ENCODE measurements at regions not wholly inside any gene's neighbourhood (a gene's known extent, or its start where the extent isn't known, plus 50 kb on each side); places are given as distances from the start of the nearest gene placed in this dataset.

DNA sequence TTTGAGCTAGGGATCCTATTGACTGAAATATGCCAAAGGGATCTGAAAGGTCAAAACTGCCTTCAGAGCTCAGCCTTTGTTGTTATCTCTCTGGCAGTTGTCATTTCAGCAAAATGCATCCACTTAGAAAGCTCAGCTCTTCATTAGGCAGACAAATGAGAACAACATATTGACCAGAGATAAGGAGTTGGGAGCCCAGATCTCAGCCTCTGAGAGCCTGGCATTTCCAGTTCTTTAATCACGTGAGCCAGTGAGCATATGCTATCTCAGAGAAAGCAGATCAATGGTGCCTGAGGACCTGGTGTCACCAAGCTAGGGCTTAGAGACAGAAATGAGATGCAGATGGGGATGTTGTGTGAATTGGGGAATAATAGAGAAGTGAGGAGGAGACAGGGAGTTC is 101.1 kb downstream of the DAD1 start:
- no peak for DNase-seq (ENCODE audit: low read depth)
- H3K4me3 ChIP-seq (ENCODE audit: low read depth, low read length), result no peak overlapping the region
- TF ChIP-seq, protein P1, sequence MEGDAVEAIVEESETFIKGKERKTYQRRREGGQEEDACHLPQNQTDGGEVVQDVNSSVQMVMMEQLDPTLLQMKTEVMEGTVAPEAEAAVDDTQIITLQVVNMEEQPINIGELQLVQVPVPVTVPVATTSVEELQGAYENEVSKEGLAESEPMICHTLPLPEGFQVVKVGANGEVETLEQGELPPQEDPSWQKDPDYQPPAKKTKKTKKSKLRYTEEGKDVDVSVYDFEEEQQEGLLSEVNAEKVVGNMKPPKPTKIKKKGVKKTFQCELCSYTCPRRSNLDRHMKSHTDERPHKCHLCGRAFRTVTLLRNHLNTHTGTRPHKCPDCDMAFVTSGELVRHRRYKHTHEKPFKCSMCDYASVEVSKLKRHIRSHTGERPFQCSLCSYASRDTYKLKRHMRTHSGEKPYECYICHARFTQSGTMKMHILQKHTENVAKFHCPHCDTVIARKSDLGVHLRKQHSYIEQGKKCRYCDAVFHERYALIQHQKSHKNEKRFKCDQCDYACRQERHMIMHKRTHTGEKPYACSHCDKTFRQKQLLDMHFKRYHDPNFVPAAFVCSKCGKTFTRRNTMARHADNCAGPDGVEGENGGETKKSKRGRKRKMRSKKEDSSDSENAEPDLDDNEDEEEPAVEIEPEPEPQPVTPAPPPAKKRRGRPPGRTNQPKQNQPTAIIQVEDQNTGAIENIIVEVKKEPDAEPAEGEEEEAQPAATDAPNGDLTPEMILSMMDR (IDR thresholded peaks at IDR 0.05; ENCODE audit: low read depth, low read length, missing control alignments), result no peak

DNA sequence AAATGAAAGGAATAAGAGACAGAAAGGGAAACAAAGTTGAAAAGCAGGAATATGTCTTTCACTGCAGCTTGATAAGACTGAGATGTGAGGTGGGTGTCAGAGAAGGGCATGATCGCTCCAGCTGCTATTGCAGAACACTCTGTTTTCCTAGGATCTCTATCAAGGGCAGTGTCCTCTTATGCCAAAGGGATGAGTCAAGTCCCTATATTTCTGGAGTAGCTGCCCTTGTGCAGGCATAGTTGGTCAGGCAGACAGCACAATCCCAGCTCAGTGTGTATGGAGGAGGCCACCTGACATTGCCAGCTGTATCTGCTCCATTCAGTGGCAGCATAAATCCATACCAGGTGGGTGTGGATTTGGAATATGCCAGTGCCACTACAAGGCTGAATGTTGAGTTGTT is 101.6 kb downstream of the DAD1 start:
- H3K4me3 ChIP-seq (ENCODE audit: low read depth, low read length), result no peak overlapping the region
- TF ChIP-seq, protein P1 (IDR thresholded peaks at IDR 0.05; ENCODE audit: low read depth, low read length, missing control alignments), result no peak
- DNase-seq (ENCODE audit: low read depth), result no peak

DNA sequence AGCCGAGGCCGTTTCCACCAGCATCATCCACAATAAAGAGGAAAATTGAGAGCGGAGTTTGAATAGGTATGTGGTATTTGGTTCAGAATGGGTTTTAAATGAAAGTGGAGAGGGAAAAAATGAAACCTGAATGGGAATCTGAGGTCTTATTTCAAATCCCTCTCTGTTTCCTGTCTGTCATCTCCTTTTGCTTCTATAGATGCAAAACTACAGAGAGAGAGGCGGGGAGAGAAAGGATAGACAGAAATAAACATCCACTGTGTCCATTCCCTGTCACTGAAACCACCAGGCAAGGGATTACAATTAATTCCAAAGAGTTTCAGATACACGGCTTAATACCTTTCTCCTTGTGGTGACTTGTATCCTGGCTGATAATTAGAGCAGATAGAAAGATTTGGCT is 102.3 kb downstream of the DAD1 start:
- no peak overlapping the region for H3K4me3 ChIP-seq (ENCODE audit: low read depth, low read length)
- no peak for DNase-seq (ENCODE audit: low read depth)
- TF ChIP-seq, protein P1 (IDR thresholded peaks at IDR 0.05; ENCODE audit: low read depth, low read length, missing control alignments), result no peak

DNA sequence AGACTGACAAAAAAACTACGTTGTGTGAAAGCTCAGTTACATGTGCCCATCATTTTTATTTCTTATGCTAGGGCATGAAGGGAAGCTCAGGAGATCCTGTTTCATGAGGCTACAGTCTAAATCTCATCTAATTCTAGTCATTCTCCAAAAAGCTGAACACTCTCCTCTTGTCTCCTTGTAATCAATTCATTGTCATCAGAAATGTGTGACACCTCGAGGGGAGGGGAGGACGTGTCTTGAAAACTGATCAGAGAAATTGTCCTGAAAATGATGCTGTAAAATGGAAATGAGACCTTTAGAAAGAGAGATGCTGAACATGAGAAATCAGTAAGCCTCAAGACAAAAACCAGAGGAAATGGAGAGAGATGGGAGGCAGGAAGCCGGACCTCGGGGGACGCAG is 103.4 kb downstream of the DAD1 start:
- DNase-seq (ENCODE audit: low read depth), result no peak
- no peak overlapping the region for H3K4me3 ChIP-seq (ENCODE audit: low read depth, low read length)
- TF ChIP-seq, protein P1 (IDR thresholded peaks at IDR 0.05; ENCODE audit: low read depth, low read length, missing control alignments), result no peak

DNA sequence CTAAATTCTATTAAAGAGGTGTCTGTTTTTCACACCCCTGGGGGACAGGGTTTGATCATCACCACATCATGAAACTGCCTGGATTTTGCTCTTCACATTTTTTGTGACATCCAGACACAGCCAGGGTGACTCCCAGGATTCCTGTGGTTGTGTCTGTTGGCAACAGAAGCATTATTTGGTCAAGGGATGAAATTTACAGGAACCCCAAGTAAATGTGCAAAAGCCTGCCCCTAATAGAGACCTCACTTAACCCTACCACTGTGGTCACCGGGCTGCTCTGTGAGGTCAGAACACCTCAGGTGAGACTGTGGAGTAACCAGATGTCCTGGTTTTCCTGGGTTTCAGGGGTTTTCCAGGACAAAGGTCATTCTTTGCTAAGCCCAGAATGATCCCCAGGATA is 103.8 kb downstream of the DAD1 start:
- TF ChIP-seq, protein P1 (IDR thresholded peaks at IDR 0.05; ENCODE audit: low read depth, low read length, missing control alignments), result no peak
- H3K4me3 ChIP-seq (ENCODE audit: low read depth, low read length), result no peak overlapping the region
- no peak for DNase-seq (ENCODE audit: low read depth)

DNA sequence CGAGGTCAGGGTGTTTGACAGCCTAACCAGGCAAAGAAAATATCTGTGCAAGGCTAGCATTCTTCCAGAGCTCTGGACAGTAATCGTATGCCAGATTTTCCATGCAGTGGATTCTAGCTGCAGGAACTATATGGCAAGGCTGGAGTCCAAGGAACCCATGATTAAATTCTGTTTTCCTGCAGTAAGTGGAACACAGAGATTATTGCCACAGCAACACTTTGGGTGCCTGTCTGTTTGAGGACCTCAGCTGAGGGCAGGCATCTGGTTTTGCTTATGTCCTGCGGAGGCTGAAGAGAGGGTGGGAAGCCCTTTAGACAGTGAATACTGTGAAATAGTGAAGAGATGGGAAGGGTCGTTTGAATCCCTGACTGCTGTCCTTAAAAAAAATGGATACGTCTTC is 104.4 kb downstream of the DAD1 start:
- TF ChIP-seq, protein P1 (IDR thresholded peaks at IDR 0.05; ENCODE audit: low read depth, low read length, missing control alignments), result no peak
- DNase-seq (ENCODE audit: low read depth), result no peak
- H3K4me3 ChIP-seq (ENCODE audit: low read depth, low read length), result peak overlapping the region; percentile 50

DNA sequence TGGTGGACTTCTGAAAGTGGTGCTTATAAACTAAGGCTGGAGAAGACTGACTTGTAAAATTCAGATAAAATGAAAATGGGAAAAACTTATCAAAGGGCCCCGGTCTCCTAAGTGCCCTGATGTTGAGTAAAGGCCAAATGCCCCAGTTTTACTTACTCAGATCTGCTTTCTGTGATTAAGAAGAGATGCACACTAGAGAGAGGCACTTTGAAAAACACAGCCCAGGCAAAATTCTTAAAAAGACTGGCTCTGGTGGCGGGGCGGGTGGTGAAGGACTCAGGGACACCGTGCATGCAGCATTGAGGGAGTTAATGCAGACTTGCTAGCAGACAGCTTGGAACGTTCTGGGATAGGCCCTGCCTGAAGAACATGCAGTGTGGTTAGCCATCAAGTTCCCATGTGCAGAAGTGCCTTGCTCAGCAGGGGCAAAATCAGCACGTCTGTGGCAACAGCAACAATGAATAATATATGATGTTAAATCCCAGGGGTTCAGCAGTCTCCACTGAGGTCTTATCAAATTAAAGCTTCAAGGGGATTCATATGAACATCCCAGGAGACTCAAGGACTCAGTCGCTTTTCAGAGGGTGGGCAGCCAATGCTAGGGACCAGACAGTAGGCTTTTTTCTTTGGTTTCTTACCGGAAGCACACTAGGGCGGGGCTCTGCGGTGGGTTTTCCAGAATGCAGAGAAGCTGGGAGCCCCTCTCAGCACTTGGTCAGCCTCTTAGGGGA is 105.0 kb downstream of the DAD1 start:
- TF ChIP-seq, protein P1 (IDR thresholded peaks at IDR 0.05; ENCODE audit: low read depth, low read length, missing control alignments), result no peak
- no peak for DNase-seq (ENCODE audit: low read depth)
- peak overlapping the region; percentile 50 for H3K4me3 ChIP-seq (ENCODE audit: low read depth, low read length)

Data from GM12864 (cell line).